Left lung (tissue), 4 donors: ENCODE measurements at regions not wholly inside any gene's neighbourhood (a gene's known extent, or its start where the extent isn't known, plus 50 kb on each side); places are given as distances from the start of the nearest gene placed in this dataset.
A peak's percentile ranks its signal among the peaks of the same experiment; 100 is the strongest.

Experiments used
- ATAC-seq: fragments of 200-7000 bp; cut with Tn5 transposase; one replicate; pipeline ENCODE4 v1.9.1; 2020; ENCODE audit warnings: moderate library complexity
- DNase-seq, 4 donors: peaks; one replicate each; pipeline ENCODE4 v3.0.0-alpha.2; 2013 to 2020
- H3K27ac ChIP-seq, 2 donors: fragments of 200-600 bp; sonication (generic) in 1 of 2; one replicate each; pipeline versions ENCODE4 v1.5.0 to v1.8.0; 2020 to 2021
- H3K27me3 ChIP-seq, 2 donors: fragments of 200-600 bp; sonication (generic) in 1 of 2; one replicate each; pipeline versions ENCODE4 v1.5.0 to v1.8.0; 2020 to 2021
- H3K36me3 ChIP-seq, 2 donors: fragments of 200-600 bp; sonication (generic) in 1 of 2; one replicate each; pipeline versions ENCODE4 v1.5.0 to v1.8.0; 2020 to 2021
- H3K4me1 ChIP-seq, 2 donors: fragments of 200-600 bp; one replicate each; pipeline ENCODE4 v1.8.0; 2021
- H3K4me3 ChIP-seq, 2 donors: fragments of 200-600 bp; sonication (generic) in 1 of 2; one replicate each; pipeline versions ENCODE4 v1.5.0 to v1.8.0; 2020 to 2021; ENCODE audit warnings: mild to moderate bottlenecking in 1 of 2
- H3K9me3 ChIP-seq, 2 donors: fragments of 200-600 bp; sonication (generic) in 1 of 2; one replicate each; pipeline versions ENCODE4 v1.5.0 to v1.8.0; 2020 to 2021
- intact Hi-C, 2 donors: fragments of 100-400 bp; cut with DNase I; formaldehyde crosslinking; loops; one replicate each; pipeline versions ENCODE4 v1.11.2 to v1.14.2; 2022
- TF ChIP-seq, protein P1 (sequence below), 2 donors: fragments of 200-600 bp; sonication (generic) in 1 of 2; IDR thresholded peaks; one replicate each; pipeline versions ENCODE4 v1.5.0 to v1.8.0; 2021; ENCODE audit warnings: antibody characterized with exemption in 2 of 2
- donor health status: DM: no; HTN: yes; CAD: no.
- donor health status: DM: no; HTN: no; CAD: no.

DNA sequence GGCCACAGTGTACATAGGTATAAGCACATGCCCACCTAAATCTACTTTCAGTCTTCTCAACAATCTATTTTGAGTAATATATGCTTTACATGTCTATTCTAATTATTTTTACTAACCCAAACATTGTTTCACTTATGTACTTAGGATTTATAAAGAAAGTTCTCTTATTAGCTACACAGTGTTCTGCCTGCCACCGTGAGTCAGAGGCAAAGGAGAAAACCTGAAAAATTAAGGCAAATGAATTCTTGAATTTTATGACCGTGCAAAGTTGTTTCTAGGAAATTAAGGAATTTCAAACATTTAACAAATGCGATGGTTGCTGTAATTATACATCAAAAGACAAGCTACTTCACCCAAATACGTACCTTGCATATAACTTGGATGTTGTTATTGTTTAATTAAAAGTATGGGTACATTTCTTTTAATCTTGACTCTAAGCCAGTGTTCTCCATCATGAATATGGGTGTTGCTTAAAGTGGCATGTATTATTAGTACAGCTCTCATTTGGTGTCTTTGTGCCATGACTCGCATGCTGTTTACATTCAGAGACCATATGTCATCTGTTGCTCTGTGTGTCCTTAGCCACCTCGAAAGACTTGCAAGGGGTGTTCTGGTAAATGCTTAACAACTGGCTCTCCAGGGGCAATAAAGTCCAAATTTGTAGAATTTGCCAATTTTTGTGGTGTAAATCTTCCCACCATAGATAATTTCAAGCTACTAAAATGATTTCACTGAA lies 154.3 kb upstream of the FN1 start:
- Histone ChIP-seq H3K4me1 (no peaks in the 10 kb centered on the region), H3K36me3 (no peaks in the 10 kb centered on the region), H3K27me3 (no peaks in the 10 kb centered on the region), H3K4me3 (no peak overlapping the region), H3K27ac (no peak overlapping the region), H3K9me3 (no peaks in the 10 kb centered on the region)
- ATAC-seq, result no peak
- no peak for DNase-seq
- intact Hi-C loops, result no loop called here
- TF ChIP-seq, protein P1, sequence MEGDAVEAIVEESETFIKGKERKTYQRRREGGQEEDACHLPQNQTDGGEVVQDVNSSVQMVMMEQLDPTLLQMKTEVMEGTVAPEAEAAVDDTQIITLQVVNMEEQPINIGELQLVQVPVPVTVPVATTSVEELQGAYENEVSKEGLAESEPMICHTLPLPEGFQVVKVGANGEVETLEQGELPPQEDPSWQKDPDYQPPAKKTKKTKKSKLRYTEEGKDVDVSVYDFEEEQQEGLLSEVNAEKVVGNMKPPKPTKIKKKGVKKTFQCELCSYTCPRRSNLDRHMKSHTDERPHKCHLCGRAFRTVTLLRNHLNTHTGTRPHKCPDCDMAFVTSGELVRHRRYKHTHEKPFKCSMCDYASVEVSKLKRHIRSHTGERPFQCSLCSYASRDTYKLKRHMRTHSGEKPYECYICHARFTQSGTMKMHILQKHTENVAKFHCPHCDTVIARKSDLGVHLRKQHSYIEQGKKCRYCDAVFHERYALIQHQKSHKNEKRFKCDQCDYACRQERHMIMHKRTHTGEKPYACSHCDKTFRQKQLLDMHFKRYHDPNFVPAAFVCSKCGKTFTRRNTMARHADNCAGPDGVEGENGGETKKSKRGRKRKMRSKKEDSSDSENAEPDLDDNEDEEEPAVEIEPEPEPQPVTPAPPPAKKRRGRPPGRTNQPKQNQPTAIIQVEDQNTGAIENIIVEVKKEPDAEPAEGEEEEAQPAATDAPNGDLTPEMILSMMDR (IDR thresholded peaks at IDR 0.05), result no peak

DNA sequence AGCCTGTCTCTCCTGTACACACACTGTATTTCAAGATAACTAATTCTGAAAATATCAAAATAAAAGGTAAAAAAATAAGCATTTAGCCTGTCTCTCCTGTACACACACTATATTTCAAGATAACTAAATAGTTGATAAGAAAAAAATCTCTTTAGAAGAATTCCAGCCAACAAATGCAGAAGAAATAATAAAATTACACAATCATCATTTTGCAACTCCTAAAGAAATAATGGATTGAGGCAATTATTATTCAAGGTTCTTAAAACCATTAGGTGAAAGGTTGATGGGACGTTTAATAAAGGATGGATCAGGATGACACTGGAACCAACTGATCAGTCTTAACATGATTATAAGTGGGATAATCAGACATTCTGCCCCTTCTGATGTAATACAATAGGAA lies 148.0 kb upstream of the FN1 start:
- Histone ChIP-seq H3K27ac (no peak overlapping the region), H3K9me3 (no peaks in the 10 kb centered on the region), H3K4me3 (no peak overlapping the region), H3K36me3 (no peaks in the 10 kb centered on the region), H3K4me1 (no peaks in the 10 kb centered on the region), H3K27me3 (no peaks in the 10 kb centered on the region)
- TF ChIP-seq, protein P1 (IDR thresholded peaks at IDR 0.05), result no peak
- ATAC-seq (no peak), DNase-seq (no peak)
- intact Hi-C loops, result no loop called here

DNA sequence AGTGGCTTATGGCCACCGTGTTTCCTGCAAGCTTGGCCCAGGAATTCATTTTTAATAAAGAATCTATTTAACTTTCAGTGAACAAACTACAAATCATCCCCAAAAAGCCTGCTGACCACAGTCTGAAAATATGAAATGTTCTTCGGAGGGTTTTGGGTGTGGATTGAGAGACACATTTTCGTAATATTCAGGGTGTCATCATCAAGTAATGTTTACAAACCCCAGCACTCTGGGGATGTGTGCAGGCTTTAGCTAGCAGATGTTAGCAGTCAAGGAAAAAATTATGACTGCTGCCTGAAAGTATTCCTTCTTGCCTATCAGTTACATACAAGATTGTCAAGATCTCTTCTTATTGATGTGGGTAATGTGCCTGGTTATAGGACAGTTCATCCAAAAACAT lies 143.9 kb upstream of the FN1 start:
- Histone ChIP-seq H3K4me1 (no peaks in the 10 kb centered on the region), H3K4me3 (no peak overlapping the region), H3K27me3 (no peaks in the 10 kb centered on the region), H3K36me3 (no peaks in the 10 kb centered on the region), H3K27ac (no peak overlapping the region), H3K9me3 (no peaks in the 10 kb centered on the region)
- peak in 1 of 4 donors; percentile 26 for DNase-seq
- intact Hi-C loops, result no loop called here
- TF ChIP-seq, protein P1 (IDR thresholded peaks at IDR 0.05), result no peak
- peak; percentile 62 for ATAC-seq

DNA sequence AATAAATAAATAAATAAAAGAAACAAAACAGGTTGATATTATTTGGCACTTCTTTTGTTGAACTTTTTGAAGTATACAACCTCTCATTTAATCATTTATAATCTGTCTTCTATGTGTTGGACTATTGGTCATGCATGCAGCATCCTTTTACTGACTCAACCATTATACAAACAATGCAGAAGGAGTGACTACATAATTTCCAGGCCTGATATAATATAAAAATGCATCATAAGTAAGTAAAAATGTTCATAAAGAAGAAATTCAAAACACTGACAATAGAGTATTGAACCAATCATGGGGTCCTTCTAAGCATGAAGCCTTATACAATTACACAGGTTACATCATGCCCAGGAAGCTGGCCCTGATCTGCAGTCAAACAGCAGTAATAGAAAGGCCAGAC lies 141.5 kb upstream of the FN1 start:
- ATAC-seq (no peak), DNase-seq (no peak)
- Histone ChIP-seq H3K36me3 (no peaks in the 10 kb centered on the region), H3K9me3 (no peaks in the 10 kb centered on the region), H3K4me1 (no peaks in the 10 kb centered on the region), H3K27ac (no peak overlapping the region), H3K27me3 (no peaks in the 10 kb centered on the region), H3K4me3 (no peak overlapping the region)
- intact Hi-C loops, result no loop called here
- TF ChIP-seq, protein P1 (IDR thresholded peaks at IDR 0.05), result no peak

DNA sequence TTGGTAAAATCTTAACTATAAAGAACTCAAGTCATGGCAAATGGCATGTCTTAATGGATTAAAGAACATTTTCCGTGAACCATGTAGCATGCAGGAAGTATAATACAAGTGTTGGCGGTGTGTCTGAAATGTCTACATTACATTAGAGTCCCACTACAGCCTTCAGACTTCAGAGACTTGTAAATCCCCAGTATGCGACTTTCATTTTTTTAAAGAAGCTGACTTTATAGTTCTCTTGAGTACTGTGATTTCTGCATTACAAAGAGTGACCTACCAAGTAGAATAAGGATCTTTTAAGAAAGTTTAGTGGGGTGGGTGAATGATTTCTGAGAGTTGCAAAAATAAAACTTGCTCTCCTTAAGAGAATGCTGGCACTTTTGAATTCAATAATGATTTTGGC lies 140.7 kb upstream of the FN1 start:
- H3K4me3 ChIP-seq, result no peak overlapping the region
- no peak for DNase-seq
- no peak for ATAC-seq
- no peaks in the 10 kb centered on the region for H3K27me3 ChIP-seq
- no peaks in the 10 kb centered on the region for H3K4me1 ChIP-seq
- TF ChIP-seq, protein P1 (IDR thresholded peaks at IDR 0.05), result no peak
- no peak overlapping the region for H3K27ac ChIP-seq
- no peaks in the 10 kb centered on the region for H3K9me3 ChIP-seq
- H3K36me3 ChIP-seq, result no peaks in the 10 kb centered on the region
- intact Hi-C loops, result no loop called here
